Nephron progenitor cell (in vitro differentiated cells): ENCODE measurements at regions not wholly inside any gene's neighbourhood (a gene's known extent, or its start where the extent isn't known, plus 50 kb on each side); places are given as distances from the start of the nearest gene placed in this dataset.

Source experiments
- DNase-seq: peaks from one replicate; pipeline ENCODE4 v3.0.0; 2021
- H3K27ac Mint-ChIP-seq: 2 replicates; pipeline ENCODE4 v1.8.0; 2021; ENCODE audit warnings: mild to moderate bottlenecking, moderate library complexity, mixed read lengths
- H3K27me3 Mint-ChIP-seq: 2 replicates; pipeline ENCODE4 v1.8.0; 2021; ENCODE audit warnings: mild to moderate bottlenecking, low read depth, mixed read lengths; ENCODE audit not compliant: poor library complexity
- H3K36me3 Mint-ChIP-seq: 2 replicates; pipeline ENCODE4 v1.8.0; 2021; ENCODE audit warnings: low read depth, mixed read lengths
- H3K4me1 Mint-ChIP-seq: 2 replicates; pipeline ENCODE4 v1.8.0; 2021; ENCODE audit warnings: mixed read lengths
- H3K4me3 Mint-ChIP-seq: 2 replicates; pipeline ENCODE4 v1.8.0; 2021; ENCODE audit warnings: mild to moderate bottlenecking, moderate library complexity, mixed read lengths
- H3K9me3 Mint-ChIP-seq: 2 replicates; pipeline ENCODE4 v1.8.0; 2021; ENCODE audit warnings: mild to moderate bottlenecking, moderate library complexity, mixed read lengths
- TF ChIP-seq, protein P1 (sequence below): fragments of 200-600 bp; sonication (generic); IDR thresholded peaks from 2 replicates; pipeline ENCODE4 v1.5.0; 2021; ENCODE audit warnings: antibody characterized with exemption

DNA sequence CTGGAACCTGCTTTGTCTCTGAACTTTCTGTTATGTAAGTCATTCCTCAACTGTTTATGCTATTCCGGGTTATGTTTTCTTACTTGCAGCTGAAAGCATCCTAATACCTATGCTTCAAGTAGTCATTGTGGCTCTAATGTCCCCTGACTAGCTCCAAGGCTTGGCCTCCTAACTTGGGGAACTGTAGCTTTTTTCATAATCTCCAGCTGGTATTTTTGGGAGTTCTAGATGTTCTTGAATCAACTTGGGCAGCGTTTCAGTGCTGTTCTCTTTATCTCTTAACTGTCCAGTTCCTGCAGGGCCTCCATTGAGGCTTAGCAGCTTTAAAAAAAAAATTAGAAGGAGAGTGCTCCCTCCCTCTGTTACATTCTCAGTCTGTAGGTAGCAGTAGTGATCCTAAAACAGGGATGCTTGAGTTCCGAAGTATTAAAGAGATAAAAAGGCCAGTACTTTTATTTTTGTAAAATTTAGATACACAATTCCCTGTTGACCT is 100.0 kb upstream of the ACTBL2 start:
- H3K4me1 Mint-ChIP-seq: no peaks in the 10 kb centered on the region
- H3K27ac Mint-ChIP-seq: no peak overlapping the region
- TF ChIP-seq, protein P1, sequence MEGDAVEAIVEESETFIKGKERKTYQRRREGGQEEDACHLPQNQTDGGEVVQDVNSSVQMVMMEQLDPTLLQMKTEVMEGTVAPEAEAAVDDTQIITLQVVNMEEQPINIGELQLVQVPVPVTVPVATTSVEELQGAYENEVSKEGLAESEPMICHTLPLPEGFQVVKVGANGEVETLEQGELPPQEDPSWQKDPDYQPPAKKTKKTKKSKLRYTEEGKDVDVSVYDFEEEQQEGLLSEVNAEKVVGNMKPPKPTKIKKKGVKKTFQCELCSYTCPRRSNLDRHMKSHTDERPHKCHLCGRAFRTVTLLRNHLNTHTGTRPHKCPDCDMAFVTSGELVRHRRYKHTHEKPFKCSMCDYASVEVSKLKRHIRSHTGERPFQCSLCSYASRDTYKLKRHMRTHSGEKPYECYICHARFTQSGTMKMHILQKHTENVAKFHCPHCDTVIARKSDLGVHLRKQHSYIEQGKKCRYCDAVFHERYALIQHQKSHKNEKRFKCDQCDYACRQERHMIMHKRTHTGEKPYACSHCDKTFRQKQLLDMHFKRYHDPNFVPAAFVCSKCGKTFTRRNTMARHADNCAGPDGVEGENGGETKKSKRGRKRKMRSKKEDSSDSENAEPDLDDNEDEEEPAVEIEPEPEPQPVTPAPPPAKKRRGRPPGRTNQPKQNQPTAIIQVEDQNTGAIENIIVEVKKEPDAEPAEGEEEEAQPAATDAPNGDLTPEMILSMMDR: no peak
- no peaks in the 10 kb centered on the region for H3K36me3 Mint-ChIP-seq
- peaks cover 15% of the 10 kb centered on the region for H3K9me3 Mint-ChIP-seq
- H3K27me3 Mint-ChIP-seq: peaks cover 2% of the 10 kb centered on the region
- H3K4me3 Mint-ChIP-seq: no peak overlapping the region
- DNase-seq: no peak

DNA sequence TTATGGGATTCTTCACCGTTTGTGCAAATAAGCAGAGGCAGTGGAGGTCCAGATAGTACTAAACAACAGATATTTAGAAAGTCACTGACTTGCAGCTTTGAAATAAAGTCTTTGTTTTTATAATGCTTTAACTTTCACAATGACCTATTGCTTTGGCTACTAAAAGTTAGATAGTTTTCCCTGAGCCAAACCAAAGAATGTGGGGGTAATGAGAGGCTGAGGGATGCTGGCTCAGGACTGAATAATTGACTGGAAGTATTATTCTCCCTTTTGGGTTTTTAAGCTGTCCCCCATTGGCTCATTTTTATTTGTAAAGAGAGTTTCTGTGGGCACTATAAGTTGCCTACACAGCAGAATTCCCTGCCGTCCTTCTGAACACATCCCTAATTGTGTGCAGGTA is 99.2 kb upstream of the ACTBL2 start:
- H3K4me3 Mint-ChIP-seq: no peak overlapping the region
- peaks cover 18% of the 10 kb centered on the region for H3K9me3 Mint-ChIP-seq
- H3K36me3 Mint-ChIP-seq: no peaks in the 10 kb centered on the region
- no peak for DNase-seq
- H3K27me3 Mint-ChIP-seq: peaks cover 2% of the 10 kb centered on the region
- no peaks in the 10 kb centered on the region for H3K4me1 Mint-ChIP-seq
- TF ChIP-seq, protein P1: no peak
- H3K27ac Mint-ChIP-seq: no peak overlapping the region

DNA sequence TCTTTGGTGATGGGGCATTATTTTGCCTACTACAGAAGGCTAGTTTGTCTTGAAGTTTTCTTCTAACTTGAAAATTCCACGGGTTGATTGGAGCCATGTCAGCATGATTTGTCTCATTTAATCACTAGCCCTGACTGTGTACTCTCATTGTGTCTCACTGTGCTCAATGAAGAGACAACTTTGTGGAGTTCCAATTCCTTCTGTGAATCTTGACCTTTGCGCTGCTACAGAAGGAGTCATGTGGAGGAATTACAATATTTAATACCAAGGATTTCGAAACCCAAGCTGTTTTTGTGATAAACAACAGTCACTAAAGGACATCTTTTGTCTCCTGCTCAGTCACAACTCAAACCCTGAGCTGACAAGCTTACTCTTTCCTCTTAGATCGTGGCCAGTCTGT is 98.6 kb upstream of the ACTBL2 start:
- Mint-ChIP-seq H3K36me3 (no peaks in the 10 kb centered on the region), H3K4me3 (no peak overlapping the region), H3K27ac (no peak overlapping the region), H3K27me3 (peaks cover 2% of the 10 kb centered on the region), H3K9me3 (peaks cover 18% of the 10 kb centered on the region), H3K4me1 (no peaks in the 10 kb centered on the region)
- TF ChIP-seq, protein P1: no peak
- DNase-seq: no peak

DNA sequence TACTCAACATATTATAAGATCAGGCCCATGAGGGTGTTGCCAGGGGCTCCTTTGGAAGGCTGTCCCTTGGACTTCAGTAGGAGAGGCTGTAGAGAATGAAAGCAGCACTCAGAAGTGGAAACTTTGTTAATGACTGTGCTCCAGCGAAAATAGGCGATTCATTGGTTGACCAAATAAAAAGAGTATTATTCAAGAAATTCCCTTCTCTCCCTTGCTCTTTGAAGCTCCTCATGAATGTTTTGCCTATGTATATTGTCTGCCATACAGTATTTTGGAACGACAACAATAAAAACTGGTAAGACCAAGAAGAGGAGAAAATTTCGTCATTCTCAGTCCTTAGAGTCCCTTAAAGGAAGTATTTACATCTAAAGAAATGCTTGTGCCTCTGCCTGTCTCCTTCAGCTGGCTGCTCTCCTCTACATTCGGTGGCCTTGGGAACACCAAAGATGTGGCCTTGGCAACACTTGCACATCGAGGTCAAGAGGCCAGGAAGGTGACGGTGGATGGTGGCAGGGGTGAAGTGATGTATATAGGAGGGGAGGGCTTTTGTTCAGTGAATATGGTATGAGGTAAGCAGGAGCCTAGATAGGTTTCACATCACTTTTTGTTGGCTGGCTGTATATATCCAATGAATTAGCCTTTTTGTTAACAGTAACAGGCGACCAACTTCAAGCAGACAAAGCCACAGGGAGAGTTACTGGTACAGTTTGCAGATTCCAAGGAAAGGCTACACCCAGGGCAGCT is 95.0 kb upstream of the ACTBL2 start:
- Mint-ChIP-seq H3K36me3 (no peaks in the 10 kb centered on the region), H3K9me3 (peaks cover 17% of the 10 kb centered on the region), H3K27ac (no peak overlapping the region), H3K4me1 (no peaks in the 10 kb centered on the region), H3K27me3 (peaks cover 3% of the 10 kb centered on the region), H3K4me3 (no peak overlapping the region)
- DNase-seq: no peak
- TF ChIP-seq, protein P1: no peak

DNA sequence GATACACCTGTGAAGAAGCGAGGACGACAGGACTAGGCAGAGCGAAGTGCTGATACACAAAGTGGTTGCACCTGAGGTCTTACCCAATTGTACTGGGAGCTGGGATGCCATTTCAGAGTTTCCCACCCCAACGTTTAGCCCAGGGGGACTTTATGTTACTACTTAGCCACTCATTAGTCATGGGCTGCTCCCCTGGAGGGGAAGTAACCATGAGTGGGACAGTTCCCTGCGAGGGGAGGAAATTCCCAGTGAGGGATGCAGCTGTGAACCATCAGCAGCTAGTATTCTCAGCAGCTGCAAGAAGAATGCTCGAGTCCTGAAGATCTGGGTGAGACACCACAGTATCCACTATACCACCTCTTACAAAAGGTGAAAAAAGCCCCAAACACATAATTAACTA is 93.7 kb upstream of the ACTBL2 start:
- H3K36me3 Mint-ChIP-seq: no peaks in the 10 kb centered on the region
- DNase-seq: no peak
- H3K9me3 Mint-ChIP-seq: peaks cover 16% of the 10 kb centered on the region
- peaks cover 3% of the 10 kb centered on the region for H3K27me3 Mint-ChIP-seq
- H3K27ac Mint-ChIP-seq: no peak overlapping the region
- H3K4me3 Mint-ChIP-seq: no peak overlapping the region
- TF ChIP-seq, protein P1: no peak
- H3K4me1 Mint-ChIP-seq: no peaks in the 10 kb centered on the region

DNA sequence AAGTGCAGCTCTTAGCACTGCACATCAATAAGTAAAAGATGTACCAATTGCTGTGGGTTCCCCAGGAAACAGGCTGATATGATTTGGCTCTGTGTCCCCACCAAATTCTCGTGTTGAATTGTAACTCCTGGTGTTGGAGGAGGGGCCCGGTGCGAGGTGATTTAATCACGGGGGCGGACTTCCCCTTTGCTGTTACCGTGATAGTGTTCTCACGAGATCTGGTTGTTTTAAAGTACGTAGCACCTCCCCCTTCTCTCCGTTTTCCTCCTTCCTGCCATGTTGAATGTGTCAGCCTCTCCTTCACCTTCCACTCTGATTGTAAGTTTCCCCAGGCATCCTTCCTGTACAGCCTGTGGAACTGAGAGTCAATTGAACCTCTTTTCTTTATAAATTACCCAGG is 93.2 kb upstream of the ACTBL2 start:
- H3K27me3 Mint-ChIP-seq: peaks cover 3% of the 10 kb centered on the region
- no peak overlapping the region for H3K4me3 Mint-ChIP-seq
- H3K36me3 Mint-ChIP-seq: no peaks in the 10 kb centered on the region
- H3K27ac Mint-ChIP-seq: peak overlapping the region; percentile 68
- no peaks in the 10 kb centered on the region for H3K4me1 Mint-ChIP-seq
- no peak for DNase-seq
- TF ChIP-seq, protein P1: no peak
- peaks cover 11% of the 10 kb centered on the region for H3K9me3 Mint-ChIP-seq
